Caco-2 (cell line): ENCODE measurements at regions not wholly inside any gene's neighbourhood (a gene's known extent, or its start where the extent isn't known, plus 50 kb on each side); places are given as distances from the start of the nearest gene placed in this dataset.

Experiments used
- BruUV-seq: library from RNA; stranded (reverse); fragments of 400-500 nt; replicated peaks from 2 replicates; lab custom pipeline; 2021; lab: Mats Ljungman, UMichigan
- CTCF ChIA-PET: fragments of 300-600 bp; sonication (Branson Sonifier 250); formaldehyde crosslinking; loops from one replicate; lab custom pipeline; 2022; ENCODE audit warnings: antibody characterized with exemption; lab: Charles Lee
- POLR2A ChIA-PET: fragments of 300-600 bp; sonication (Branson Sonifier 250); formaldehyde crosslinking; loops from one replicate; lab custom pipeline; 2022; ENCODE audit warnings: antibody characterized with exemption; lab: Charles Lee
- DNase-seq, 2 experiments: peaks; one replicate each; pipeline versions ENCODE4 v3.0.0 to v3.0.0-alpha.2; 2020 to 2022
- H3K27me3 ChIP-seq: replicated peaks from 2 replicates; pipeline ENCODE4 v1.6.0; 2011; ENCODE audit warnings: low read length; ENCODE audit not compliant: control insufficient read depth, insufficient read depth
- H3K36me3 ChIP-seq: 2 replicates; pipeline ENCODE4 v1.5.1; 2011; ENCODE audit warnings: low read length; ENCODE audit not compliant: control insufficient read depth, insufficient read depth
- H3K4me1 ChIP-seq: fragments of 250-450 bp; sonication (Bioruptor Pico); 2 replicates; pipeline ENCODE4 v1.5.1; 2020; ENCODE audit warnings: mild to moderate bottlenecking
- H3K4me3 ChIP-seq: 2 replicates; pipeline ENCODE4 v1.5.1; 2011; ENCODE audit warnings: low read depth, mild to moderate bottlenecking, control low read depth, low read length
- H3K9me3 ChIP-seq: fragments of 250-450 bp; sonication (Bioruptor Pico); 2 replicates; pipeline ENCODE4 v1.5.1; 2020; ENCODE audit warnings: mild to moderate bottlenecking, moderate library complexity
- H3K27ac Mint-ChIP-seq: one replicate; pipeline ENCODE4 v1.8.0; 2022; ENCODE audit warnings: mixed read lengths; ENCODE audit not compliant: unreplicated experiment
- H3K27me3 Mint-ChIP-seq: one replicate; pipeline ENCODE4 v1.8.0; 2022; ENCODE audit warnings: mixed read lengths; ENCODE audit not compliant: insufficient read depth, unreplicated experiment
- H3K36me3 Mint-ChIP-seq: one replicate; pipeline ENCODE4 v1.8.0; 2022; ENCODE audit warnings: mild to moderate bottlenecking, mixed read lengths; ENCODE audit not compliant: insufficient read depth, unreplicated experiment
- H3K4me1 Mint-ChIP-seq: one replicate; pipeline ENCODE4 v1.8.0; 2022; ENCODE audit warnings: low read depth, mixed read lengths; ENCODE audit not compliant: unreplicated experiment
- H3K4me3 Mint-ChIP-seq: one replicate; pipeline ENCODE4 v1.8.0; 2022; ENCODE audit warnings: mild to moderate bottlenecking, moderate library complexity, mixed read lengths; ENCODE audit not compliant: unreplicated experiment
- H3K9me3 Mint-ChIP-seq: one replicate; pipeline ENCODE4 v1.8.0; 2022; ENCODE audit warnings: mixed read lengths; ENCODE audit not compliant: unreplicated experiment
- intact Hi-C: fragments of 100-400 bp; cut with micrococcal nuclease; formaldehyde crosslinking; loops from one replicate; pipeline ENCODE4 v1.10.0; 2022; ENCODE audit not compliant: unreplicated experiment
- TF ChIP-seq, protein P1 (sequence below), 2 experiments: fragments of 200-600 bp in 1 of 2; IDR thresholded peaks; 1 replicate in 1 of 2; 2 replicates in 1 of 2; pipeline versions ENCODE4 v1.5.1 to v1.8.0; 2011 to 2022; ENCODE audit warnings: antibody characterized with exemption in 1 of 2, control low read depth in 1 of 2, inconsistent platforms in 1 of 2, low read depth in 1 of 2, low read length in 1 of 2, mild to moderate bottlenecking in 1 of 2, moderate library complexity in 1 of 2; ENCODE audit not compliant: insufficient read depth in 1 of 2, severe bottlenecking in 1 of 2, unreplicated experiment in 1 of 2

GRCh38 chr3:194994551-194994981 is 276.4 kb downstream of the XXYLT1 start:
- no peaks in the 10 kb centered on the region for H3K36me3 Mint-ChIP-seq
- no peak overlapping the region for H3K27ac Mint-ChIP-seq
- Histone ChIP-seq H3K27me3 (no peaks in the 10 kb centered on the region), H3K36me3 (no peaks in the 10 kb centered on the region), H3K4me3 (no peak overlapping the region), H3K4me1 (peaks cover 16% of the 10 kb centered on the region), H3K9me3 (no peaks in the 10 kb centered on the region)
- intact Hi-C loops, result no loop called here
- no peaks in the 10 kb centered on the region for H3K9me3 Mint-ChIP-seq
- ChIA-PET CTCF (interaction anchor here (1.1 kb wide), 1 partner anchor 112 kb away, joined by 3 read pairs; no protein-coding TSS in a partner anchor), POLR2A (interaction anchor here (0.5 kb wide), 1 partner anchor 517 kb away, joined by 4 read pairs; no protein-coding TSS in a partner anchor)
- H3K4me3 Mint-ChIP-seq, result no peak overlapping the region
- no peak for DNase-seq
- H3K27me3 Mint-ChIP-seq, result no peaks in the 10 kb centered on the region
- H3K4me1 Mint-ChIP-seq, result no peaks in the 10 kb centered on the region
- BruUV-seq, result no TSS peak
- TF ChIP-seq, protein P1, sequence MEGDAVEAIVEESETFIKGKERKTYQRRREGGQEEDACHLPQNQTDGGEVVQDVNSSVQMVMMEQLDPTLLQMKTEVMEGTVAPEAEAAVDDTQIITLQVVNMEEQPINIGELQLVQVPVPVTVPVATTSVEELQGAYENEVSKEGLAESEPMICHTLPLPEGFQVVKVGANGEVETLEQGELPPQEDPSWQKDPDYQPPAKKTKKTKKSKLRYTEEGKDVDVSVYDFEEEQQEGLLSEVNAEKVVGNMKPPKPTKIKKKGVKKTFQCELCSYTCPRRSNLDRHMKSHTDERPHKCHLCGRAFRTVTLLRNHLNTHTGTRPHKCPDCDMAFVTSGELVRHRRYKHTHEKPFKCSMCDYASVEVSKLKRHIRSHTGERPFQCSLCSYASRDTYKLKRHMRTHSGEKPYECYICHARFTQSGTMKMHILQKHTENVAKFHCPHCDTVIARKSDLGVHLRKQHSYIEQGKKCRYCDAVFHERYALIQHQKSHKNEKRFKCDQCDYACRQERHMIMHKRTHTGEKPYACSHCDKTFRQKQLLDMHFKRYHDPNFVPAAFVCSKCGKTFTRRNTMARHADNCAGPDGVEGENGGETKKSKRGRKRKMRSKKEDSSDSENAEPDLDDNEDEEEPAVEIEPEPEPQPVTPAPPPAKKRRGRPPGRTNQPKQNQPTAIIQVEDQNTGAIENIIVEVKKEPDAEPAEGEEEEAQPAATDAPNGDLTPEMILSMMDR (IDR thresholded peaks at IDR 0.05; ENCODE audit: insufficient read depth in 1 of 2, low read depth in 1 of 2, low read length in 1 of 2, severe bottlenecking in 1 of 2, unreplicated experiment in 1 of 2), result no peak

GRCh38 chr3:194995334-194995733 is 275.6 kb downstream of the XXYLT1 start:
- H3K4me1 Mint-ChIP-seq, result no peaks in the 10 kb centered on the region
- ChIA-PET CTCF (interaction anchor here (1.1 to 1.2 kb wide), 3 partner anchors 111 to 323 kb away, joined by 3 to 5 read pairs (median 3); partner anchors contain the start of gene LSG1), POLR2A (no interaction called here)
- TF ChIP-seq, protein P1 (IDR thresholded peaks at IDR 0.05; ENCODE audit: insufficient read depth in 1 of 2, low read depth in 1 of 2, low read length in 1 of 2, severe bottlenecking in 1 of 2, unreplicated experiment in 1 of 2), result no peak
- Histone ChIP-seq H3K36me3 (no peaks in the 10 kb centered on the region), H3K27me3 (no peaks in the 10 kb centered on the region), H3K9me3 (no peaks in the 10 kb centered on the region), H3K4me1 (peaks cover 16% of the 10 kb centered on the region), H3K4me3 (no peak overlapping the region)
- DNase-seq, result peak; percentile 50 to 67
- intact Hi-C loops, result no loop called here
- H3K4me3 Mint-ChIP-seq, result no peak overlapping the region
- H3K27me3 Mint-ChIP-seq, result no peaks in the 10 kb centered on the region
- H3K9me3 Mint-ChIP-seq, result no peaks in the 10 kb centered on the region
- H3K27ac Mint-ChIP-seq, result no peak overlapping the region
- no TSS peak for BruUV-seq
- H3K36me3 Mint-ChIP-seq, result no peaks in the 10 kb centered on the region

GRCh38 chr3:194995922-194996321 is 275.0 kb downstream of the XXYLT1 start:
- Mint-ChIP-seq H3K4me3 (no peak overlapping the region), H3K27ac (no peak overlapping the region), H3K9me3 (no peaks in the 10 kb centered on the region), H3K27me3 (no peaks in the 10 kb centered on the region), H3K36me3 (no peaks in the 10 kb centered on the region), H3K4me1 (no peaks in the 10 kb centered on the region)
- peaks cover 16% of the 10 kb centered on the region for H3K4me1 ChIP-seq
- intact Hi-C loops, result no loop called here
- no peaks in the 10 kb centered on the region for H3K27me3 ChIP-seq
- H3K36me3 ChIP-seq, result no peaks in the 10 kb centered on the region
- no peak overlapping the region for H3K4me3 ChIP-seq
- TF ChIP-seq, protein P1 (IDR thresholded peaks at IDR 0.05; ENCODE audit: insufficient read depth in 1 of 2, low read depth in 1 of 2, low read length in 1 of 2, severe bottlenecking in 1 of 2, unreplicated experiment in 1 of 2), result no peak
- no TSS peak for BruUV-seq
- H3K9me3 ChIP-seq, result no peaks in the 10 kb centered on the region
- CTCF ChIA-PET, result interaction anchor here (1.2 kb wide), 2 partner anchors 313 to 324 kb away, joined by 3 to 5 read pairs; partner anchors contain the start of gene LSG1
- no peak for DNase-seq
- POLR2A ChIA-PET, result no interaction called here
